HG02678 (cell line): ENCODE measurements at regions not wholly inside any gene's neighbourhood (a gene's known extent, or its start where the extent isn't known, plus 50 kb on each side); places are given as distances from the start of the nearest gene placed in this dataset.

Experiments
- ATAC-seq: cut with Tn5 transposase; IDR thresholded peaks from one replicate; pipeline ENCODE4 v1.9.1; 2021; ENCODE audit warnings: mild to moderate bottlenecking, moderate library complexity; ENCODE audit not compliant: unreplicated experiment

GRCh38 chr3:14286887-14287500 lies 108.4 kb downstream of the LSM3 start:
- ATAC-seq: no peak

GRCh38 chr3:14288177-14288788 lies 109.7 kb downstream of the LSM3 start:
- no peak for ATAC-seq

- no peak for ATAC-seq
Observed at GRCh38 chr3:14288833-14289451, 110.3 kb downstream of the LSM3 start.

- no peak for ATAC-seq
Observed at GRCh38 chr3:14289590-14290461, 111.2 kb downstream of the LSM3 start.

- ATAC-seq: no peak
Observed at GRCh38 chr3:14290631-14291385, 111.6 kb upstream of the SLC6A6 start.

GRCh38 chr3:14295037-14295436 lies 107.4 kb upstream of the SLC6A6 start:
- ATAC-seq: no peak

GRCh38 chr3:14295801-14296200 lies 106.6 kb upstream of the SLC6A6 start:
- ATAC-seq: no peak

GRCh38 chr3:14297305-14297704 lies 105.1 kb upstream of the SLC6A6 start:
- ATAC-seq: no peak

GRCh38 chr3:14297784-14298236 lies 104.6 kb upstream of the SLC6A6 start:
- ATAC-seq: no peak

- ATAC-seq: no peak
Observed at GRCh38 chr3:14298442-14298841, 104.0 kb upstream of the SLC6A6 start.

GRCh38 chr3:14298991-14299555 lies 103.3 kb upstream of the SLC6A6 start:
- ATAC-seq: no peak

- ATAC-seq: peak; percentile 42
Observed at GRCh38 chr3:14299767-14300166, 102.6 kb upstream of the SLC6A6 start.

GRCh38 chr3:14300721-14301399 lies 101.5 kb upstream of the SLC6A6 start:
- ATAC-seq: no peak

- ATAC-seq: no peak
Observed at GRCh38 chr3:14301558-14301957, 100.8 kb upstream of the SLC6A6 start.

GRCh38 chr3:14303336-14304100 lies 98.9 kb upstream of the SLC6A6 start:
- no peak for ATAC-seq

GRCh38 chr3:14304101-14305045 lies 98.0 kb upstream of the SLC6A6 start:
- ATAC-seq: no peak

GRCh38 chr3:14305324-14305723 lies 97.1 kb upstream of the SLC6A6 start:
- no peak for ATAC-seq

GRCh38 chr3:14306142-14306541 lies 96.3 kb upstream of the SLC6A6 start:
- ATAC-seq: no peak
